Lower leg skin (tissue), 3 donors: ENCODE measurements at regions not wholly inside any gene's neighbourhood (a gene's known extent, or its start where the extent isn't known, plus 50 kb on each side); places are given as distances from the start of the nearest gene placed in this dataset.

Experiments
- POLR2A ChIP-seq, 2 donors: fragments of 450-650 bp; IDR thresholded peaks; one replicate each; pipeline ENCODE4 v1.6.1; 2016 to 2017; ENCODE audit warnings: antibody characterized with exemption in 2 of 2, mild to moderate bottlenecking in 1 of 2, moderate library complexity in 1 of 2
- TF ChIP-seq, protein P1 (sequence below), 3 donors: fragments of 450-650 bp; IDR thresholded peaks; one replicate each; pipeline ENCODE4 v1.5.1; 2016; ENCODE audit warnings: antibody characterized with exemption in 3 of 3, mild to moderate bottlenecking in 3 of 3, moderate library complexity in 2 of 3

DNA sequence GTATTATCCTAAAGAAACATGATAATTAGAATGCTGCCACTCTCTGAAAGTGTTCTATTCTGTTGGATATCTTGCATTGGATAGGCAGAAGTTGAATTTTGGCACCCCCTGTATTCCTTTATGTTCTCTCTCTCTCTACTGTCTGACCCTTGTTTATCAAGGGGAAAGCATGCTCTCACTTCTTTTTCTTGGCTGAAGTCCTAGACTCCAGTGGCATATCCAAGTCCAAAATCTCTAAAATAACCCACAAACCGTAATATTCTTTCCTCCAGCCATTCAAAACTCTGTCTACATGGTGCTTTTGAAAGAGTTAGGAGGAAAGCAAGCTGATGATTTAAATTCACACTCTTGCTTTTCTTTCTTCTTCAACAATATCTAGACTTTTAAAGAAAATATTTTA is 669.7 kb downstream of the TDRD15 start:
- TF ChIP-seq, protein P1, sequence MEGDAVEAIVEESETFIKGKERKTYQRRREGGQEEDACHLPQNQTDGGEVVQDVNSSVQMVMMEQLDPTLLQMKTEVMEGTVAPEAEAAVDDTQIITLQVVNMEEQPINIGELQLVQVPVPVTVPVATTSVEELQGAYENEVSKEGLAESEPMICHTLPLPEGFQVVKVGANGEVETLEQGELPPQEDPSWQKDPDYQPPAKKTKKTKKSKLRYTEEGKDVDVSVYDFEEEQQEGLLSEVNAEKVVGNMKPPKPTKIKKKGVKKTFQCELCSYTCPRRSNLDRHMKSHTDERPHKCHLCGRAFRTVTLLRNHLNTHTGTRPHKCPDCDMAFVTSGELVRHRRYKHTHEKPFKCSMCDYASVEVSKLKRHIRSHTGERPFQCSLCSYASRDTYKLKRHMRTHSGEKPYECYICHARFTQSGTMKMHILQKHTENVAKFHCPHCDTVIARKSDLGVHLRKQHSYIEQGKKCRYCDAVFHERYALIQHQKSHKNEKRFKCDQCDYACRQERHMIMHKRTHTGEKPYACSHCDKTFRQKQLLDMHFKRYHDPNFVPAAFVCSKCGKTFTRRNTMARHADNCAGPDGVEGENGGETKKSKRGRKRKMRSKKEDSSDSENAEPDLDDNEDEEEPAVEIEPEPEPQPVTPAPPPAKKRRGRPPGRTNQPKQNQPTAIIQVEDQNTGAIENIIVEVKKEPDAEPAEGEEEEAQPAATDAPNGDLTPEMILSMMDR (IDR thresholded peaks at IDR 0.05), result no peak
- no peak for TF ChIP-seq POLR2A (IDR thresholded peaks at IDR 0.05)
